Lower leg skin (tissue), 4 donors: ENCODE measurements at regions not wholly inside any gene's neighbourhood (a gene's known extent, or its start where the extent isn't known, plus 50 kb on each side); places are given as distances from the start of the nearest gene placed in this dataset.
"Not testable (repeated sequence)": the region's sequence is repeated elsewhere in the genome, so short reads cannot be mapped to it uniquely, and the experiment has no call there.

ENCODE experiments used
- DNase-seq, 2 donors: peaks; one replicate each; pipeline ENCODE4 v3.0.0-alpha.2; 2019; ENCODE audit warnings: low spot score in 2 of 2
- H3K4me3 ChIP-seq: fragments of 200-600 bp; sonication (generic); 2 replicates; pipeline ENCODE4 v1.5.1; 2017; ENCODE audit warnings: mild to moderate bottlenecking, low read depth; ENCODE audit not compliant: poor library complexity, severe bottlenecking
- POLR2A ChIP-seq, 2 donors: fragments of 450-650 bp; IDR thresholded peaks; one replicate each; pipeline ENCODE4 v1.6.1; 2016 to 2017; ENCODE audit warnings: antibody characterized with exemption in 2 of 2, mild to moderate bottlenecking in 1 of 2, moderate library complexity in 1 of 2
- WGBS, 2 donors: methylation state at CpG; one replicate each; pipeline ENCODE4 v1.1.5; 2018; 5-methylcytosine and 5-hydroxymethylcytosine counted together
- intact Hi-C: fragments of 100-400 bp; cut with DNase I; formaldehyde crosslinking; loops from one replicate; pipeline ENCODE4 v1.15.0; 2023; ENCODE audit warnings: low total_unique reads
- TF ChIP-seq, protein P1 (sequence below), 3 donors: fragments of 450-650 bp; IDR thresholded peaks; one replicate each; pipeline ENCODE4 v1.5.1; 2016; ENCODE audit warnings: antibody characterized with exemption in 3 of 3, mild to moderate bottlenecking in 3 of 3, moderate library complexity in 2 of 3

DNA sequence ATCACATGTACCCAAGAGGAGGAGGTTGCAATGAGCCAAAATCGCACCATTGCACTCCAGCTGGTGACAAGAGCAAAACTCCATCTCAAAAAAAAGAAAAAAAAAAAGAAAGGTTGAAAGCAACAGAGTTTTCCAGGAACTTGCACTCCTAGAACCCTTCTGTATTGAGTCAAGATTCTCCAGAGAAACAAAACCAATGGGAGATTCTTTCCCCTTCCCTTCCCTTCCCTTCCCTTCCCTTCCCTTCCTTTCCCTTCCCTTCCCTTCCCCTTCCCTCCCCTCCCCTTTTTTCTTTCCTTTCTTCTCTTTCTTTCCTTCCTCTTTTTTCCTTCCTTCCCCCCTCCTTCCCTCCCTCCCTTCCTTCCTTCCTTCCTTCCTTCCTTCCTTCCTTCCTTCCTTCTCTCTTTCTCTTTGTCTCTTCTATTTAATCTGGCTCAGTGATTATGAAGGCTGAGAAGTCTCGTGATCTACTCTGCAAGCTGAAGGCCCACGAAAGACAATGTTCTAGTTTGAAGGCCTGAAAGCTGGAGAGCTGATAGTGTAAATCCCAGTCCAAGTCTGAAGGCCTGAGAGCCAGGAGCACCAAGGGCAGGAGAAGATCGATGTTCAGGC, 59.6 kb upstream of the CNTLN start:
- no peak overlapping the region for H3K4me3 ChIP-seq
- WGBS, 2 donors = 82% methylated on average over 4 of the region's 4 CpGs
- DNase-seq = no peak
- no peak for TF ChIP-seq POLR2A (IDR thresholded peaks at IDR 0.05)
- TF ChIP-seq, protein P1, sequence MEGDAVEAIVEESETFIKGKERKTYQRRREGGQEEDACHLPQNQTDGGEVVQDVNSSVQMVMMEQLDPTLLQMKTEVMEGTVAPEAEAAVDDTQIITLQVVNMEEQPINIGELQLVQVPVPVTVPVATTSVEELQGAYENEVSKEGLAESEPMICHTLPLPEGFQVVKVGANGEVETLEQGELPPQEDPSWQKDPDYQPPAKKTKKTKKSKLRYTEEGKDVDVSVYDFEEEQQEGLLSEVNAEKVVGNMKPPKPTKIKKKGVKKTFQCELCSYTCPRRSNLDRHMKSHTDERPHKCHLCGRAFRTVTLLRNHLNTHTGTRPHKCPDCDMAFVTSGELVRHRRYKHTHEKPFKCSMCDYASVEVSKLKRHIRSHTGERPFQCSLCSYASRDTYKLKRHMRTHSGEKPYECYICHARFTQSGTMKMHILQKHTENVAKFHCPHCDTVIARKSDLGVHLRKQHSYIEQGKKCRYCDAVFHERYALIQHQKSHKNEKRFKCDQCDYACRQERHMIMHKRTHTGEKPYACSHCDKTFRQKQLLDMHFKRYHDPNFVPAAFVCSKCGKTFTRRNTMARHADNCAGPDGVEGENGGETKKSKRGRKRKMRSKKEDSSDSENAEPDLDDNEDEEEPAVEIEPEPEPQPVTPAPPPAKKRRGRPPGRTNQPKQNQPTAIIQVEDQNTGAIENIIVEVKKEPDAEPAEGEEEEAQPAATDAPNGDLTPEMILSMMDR (IDR thresholded peaks at IDR 0.05) = no peak
- intact Hi-C loops = no loop called here

DNA sequence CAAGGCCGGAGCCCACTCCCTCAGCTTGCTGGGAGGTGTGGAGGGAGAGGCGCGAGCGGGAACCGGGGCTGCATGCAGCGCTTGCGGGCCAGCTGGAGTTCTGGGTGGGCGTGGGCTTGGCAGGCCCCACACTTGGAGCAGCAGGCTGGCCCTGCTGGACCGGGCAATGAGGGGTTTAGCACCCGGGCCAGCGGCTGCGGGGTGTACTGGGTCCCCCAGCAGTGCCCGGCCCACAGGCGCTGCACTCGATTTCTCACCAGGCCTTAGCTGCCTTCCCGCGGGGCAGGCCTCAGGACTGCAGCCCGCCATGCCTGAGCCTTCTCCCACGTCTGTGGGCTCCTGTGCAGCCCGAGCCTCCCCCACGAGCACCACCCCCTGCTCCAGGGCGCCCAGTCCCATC, 62.3 kb upstream of the CNTLN start:
- H3K4me3 ChIP-seq, intact Hi-C loops, DNase-seq: not testable (repeated sequence)
- WGBS, 2 donors = 94 to 95% methylated on average over 19 to 21 of the region's 22 CpGs

DNA sequence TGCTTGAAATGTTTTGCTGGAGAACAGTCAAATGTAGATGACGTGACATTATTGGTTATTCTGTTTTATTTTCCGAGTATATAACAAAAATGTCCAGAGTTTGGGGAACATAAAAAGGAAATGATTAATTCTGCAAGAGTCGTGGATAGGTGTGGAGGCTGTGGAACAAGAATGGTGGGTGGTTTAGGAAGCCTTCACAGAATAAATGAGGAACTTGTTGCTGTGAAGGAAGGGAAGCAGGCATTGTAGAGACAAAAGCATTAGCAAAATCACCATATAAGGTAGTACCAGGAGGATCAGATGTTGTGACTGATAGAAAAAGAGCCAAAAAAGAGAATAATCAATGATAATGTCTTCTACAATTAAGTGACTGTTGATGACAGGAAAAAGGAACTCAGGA, 66.2 kb upstream of the CNTLN start:
- intact Hi-C loops = no loop called here
- TF ChIP-seq, protein P1 (IDR thresholded peaks at IDR 0.05) = no peak
- no peak for TF ChIP-seq POLR2A (IDR thresholded peaks at IDR 0.05)
- WGBS, 2 donors = 65 to 75% methylated on average over 3 of the region's 3 CpGs
- DNase-seq = no peak
- H3K4me3 ChIP-seq = no peak overlapping the region

DNA sequence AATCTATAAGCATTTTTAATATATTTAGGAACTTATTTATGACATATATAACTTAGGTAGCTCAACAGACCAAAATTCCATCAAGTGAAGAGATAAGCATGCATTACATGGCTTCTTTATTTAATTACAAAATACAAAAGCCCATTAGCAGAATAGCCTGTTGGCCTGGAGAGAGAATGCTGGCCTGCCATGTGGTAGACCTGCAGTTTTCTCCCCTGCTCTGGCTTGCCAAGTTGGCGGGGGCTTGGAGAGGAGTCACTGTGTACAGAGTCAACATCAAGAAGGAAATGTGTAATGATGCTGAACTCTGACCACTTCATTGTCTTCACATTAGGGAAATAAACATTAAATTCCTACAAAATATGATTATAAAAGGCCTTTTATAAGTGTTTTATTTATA, 69.8 kb upstream of the CNTLN start:
- H3K4me3 ChIP-seq = no peak overlapping the region
- DNase-seq = no peak
- 72 to 95% methylated on average over 1 of the region's 1 CpG for WGBS, 2 donors
- TF ChIP-seq POLR2A (IDR thresholded peaks at IDR 0.05) = no peak
- TF ChIP-seq, protein P1 (IDR thresholded peaks at IDR 0.05) = no peak
- intact Hi-C loops = no loop called here

DNA sequence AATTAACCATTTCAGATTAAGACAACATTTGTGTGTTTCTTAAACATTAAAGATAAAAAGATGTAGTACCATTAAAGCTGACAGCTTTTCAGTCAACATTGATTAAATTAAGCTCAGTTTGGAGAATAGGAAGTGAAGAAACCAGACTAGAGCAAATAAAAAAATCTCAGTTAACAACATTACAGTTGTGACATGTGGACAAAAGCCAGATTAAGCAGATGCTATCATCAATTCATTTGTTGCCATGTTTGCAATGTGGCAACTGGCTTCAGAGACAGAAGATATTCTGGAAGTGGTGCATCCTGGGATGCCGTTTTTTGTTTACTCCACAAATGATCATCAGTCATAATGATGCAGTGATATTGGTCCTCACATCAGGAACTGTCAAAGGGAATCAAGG, 70.3 kb upstream of the CNTLN start:
- WGBS, 2 donors = 65 to 68% methylated on average over 1 of the region's 1 CpG
- TF ChIP-seq, protein P1 (IDR thresholded peaks at IDR 0.05) = no peak
- TF ChIP-seq POLR2A (IDR thresholded peaks at IDR 0.05) = no peak
- DNase-seq = no peak
- H3K4me3 ChIP-seq = no peak overlapping the region
- intact Hi-C loops = no loop called here

DNA sequence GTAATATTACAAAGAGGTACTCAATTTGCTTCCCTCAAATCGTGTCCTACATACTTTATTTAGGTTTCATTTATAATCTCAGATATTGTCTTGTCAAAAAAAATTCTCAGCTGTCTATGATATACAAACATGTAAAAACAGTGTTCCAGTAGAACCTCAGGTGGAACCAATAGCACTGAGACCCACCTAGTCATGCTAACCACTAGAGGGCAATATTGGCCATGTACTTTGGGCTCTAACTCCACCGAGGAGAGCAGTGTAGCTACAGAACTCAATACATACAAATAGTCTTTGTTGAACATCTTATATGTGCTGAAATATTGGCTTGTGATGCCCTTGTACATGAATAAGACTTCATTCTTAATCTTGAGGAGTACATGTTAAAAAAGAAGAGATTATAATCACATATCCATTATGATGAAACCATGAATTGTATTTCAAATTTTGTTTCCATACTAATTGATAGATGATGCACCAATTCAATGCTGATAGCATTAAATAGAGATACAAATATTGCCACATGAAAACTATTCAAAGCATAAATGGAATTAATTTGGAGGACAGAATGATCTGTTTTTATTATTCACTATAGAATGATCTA, 71.2 kb upstream of the CNTLN start:
- no peak overlapping the region for H3K4me3 ChIP-seq
- intact Hi-C loops = no loop called here
- 21 to 22% methylated on average over 2 of the region's 2 CpGs for WGBS, 2 donors
- TF ChIP-seq, protein P1 (IDR thresholded peaks at IDR 0.05) = no peak
- no peak for TF ChIP-seq POLR2A (IDR thresholded peaks at IDR 0.05)
- DNase-seq = no peak
